ENCODE measurements at regions not wholly inside any gene's neighbourhood (a gene's known extent, or its start where the extent isn't known, plus 50 kb on each side); places are given as distances from the start of the nearest gene placed in this dataset.

DNA sequence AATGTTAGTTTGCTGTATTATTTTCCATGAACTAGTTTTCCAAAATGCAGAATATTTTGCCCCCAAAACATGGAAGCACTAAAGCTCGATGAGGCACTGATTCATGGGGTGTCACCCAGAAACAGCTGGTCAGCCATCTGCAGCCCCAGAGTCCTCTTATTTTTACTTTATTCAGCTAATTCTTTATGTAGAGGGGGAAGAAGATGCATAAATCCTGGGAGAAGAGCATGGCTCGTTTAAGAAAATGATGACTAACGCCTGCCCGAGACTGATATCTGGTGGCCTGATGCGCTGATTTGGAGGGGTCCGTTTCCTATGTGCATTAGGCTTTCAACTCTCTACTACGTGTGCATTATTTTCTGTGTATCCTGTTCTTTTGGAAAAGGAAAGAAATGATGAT lies 390.3 kb upstream of the MEF2C start:
- H3K27ac ChIP-seq, result no peak overlapping the region
- TF ChIP-seq CTCF (IDR thresholded peaks at IDR 0.05), result no peak
- H3K36me3 ChIP-seq, result no peaks in the 10 kb centered on the region
- peaks cover 0 to 3% of the 10 kb centered on the region in 2 experiments for H3K4me1 ChIP-seq (ENCODE audit: control insufficient read depth in 1 of 2, insufficient read depth in 1 of 2, low read depth in 1 of 2, low read length in 1 of 2)
- no peaks in the 10 kb centered on the region for H3K27me3 ChIP-seq
- no peaks in the 10 kb centered on the region for H3K9me3 ChIP-seq
- H3K4me3 ChIP-seq (ENCODE audit: low read depth in 1 of 2, low read length in 1 of 2), result no peak overlapping the region

- H3K27ac ChIP-seq, result no peak overlapping the region
- H3K36me3 ChIP-seq, result no peaks in the 10 kb centered on the region
- no peaks in the 10 kb centered on the region for H3K9me3 ChIP-seq
- H3K27me3 ChIP-seq, result no peaks in the 10 kb centered on the region
- TF ChIP-seq CTCF (IDR thresholded peaks at IDR 0.05), result no peak
- no peak overlapping the region for H3K4me3 ChIP-seq (ENCODE audit: low read depth in 1 of 2, low read length in 1 of 2)
- peaks cover 0 to 10% of the 10 kb centered on the region in 2 experiments for H3K4me1 ChIP-seq (ENCODE audit: control insufficient read depth in 1 of 2, insufficient read depth in 1 of 2, low read depth in 1 of 2, low read length in 1 of 2)
Measured at GRCh38 chr5:89270901-89271300, 387.9 kb upstream of the MEF2C start.

DNA sequence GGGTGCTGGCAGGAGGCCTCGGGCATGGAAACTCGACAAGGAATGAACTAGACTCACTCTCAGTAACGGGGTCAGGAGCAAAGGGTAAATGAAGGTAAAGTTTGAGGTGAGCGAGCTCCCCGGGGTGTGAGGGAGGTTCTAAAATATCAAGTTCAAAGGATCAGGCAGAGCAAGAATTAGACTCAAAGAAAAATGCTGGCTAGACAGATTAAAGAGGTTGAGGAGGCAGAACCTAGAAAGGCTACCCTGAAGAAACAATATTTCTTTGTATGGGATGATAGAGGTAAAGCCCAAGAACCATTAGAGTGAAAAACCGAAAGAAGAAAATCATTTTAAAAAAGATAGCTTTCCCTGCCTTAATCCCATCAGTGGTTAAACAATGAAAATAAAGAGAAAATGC lies 386.7 kb upstream of the MEF2C start:
- Histone ChIP-seq H3K27me3 (no peaks in the 10 kb centered on the region), H3K36me3 (no peaks in the 10 kb centered on the region), H3K27ac (no peak overlapping the region), H3K9me3 (no peaks in the 10 kb centered on the region), H3K4me3 (ENCODE audit: low read depth in 1 of 2, low read length in 1 of 2) (no peak overlapping the region), H3K4me1 (ENCODE audit: control insufficient read depth in 1 of 2, insufficient read depth in 1 of 2, low read depth in 1 of 2, low read length in 1 of 2) (peaks cover 0 to 10% of the 10 kb centered on the region in 2 experiments)
- TF ChIP-seq CTCF (IDR thresholded peaks at IDR 0.05), result no peak

DNA sequence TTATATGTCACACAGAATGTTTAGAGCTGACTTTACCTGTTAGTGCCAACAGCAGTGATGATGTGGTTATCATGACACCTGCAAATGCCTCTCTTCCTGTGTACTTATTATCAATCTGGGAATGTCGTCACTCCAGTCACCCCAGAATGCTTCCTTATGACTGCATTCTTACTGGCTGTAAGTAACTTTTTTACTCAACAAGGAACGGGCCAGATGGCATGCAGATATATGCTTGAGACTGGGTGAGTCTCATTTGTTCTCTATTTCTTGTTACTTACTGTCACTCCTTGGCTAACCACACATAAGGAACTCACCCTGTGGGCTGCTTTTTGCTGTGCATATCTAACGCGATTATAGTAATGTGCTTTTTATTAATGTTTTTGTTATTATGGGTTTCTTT lies 385.5 kb upstream of the MEF2C start:
- peak overlapping the region; percentile 44 for H3K27ac ChIP-seq
- no peak for TF ChIP-seq CTCF (IDR thresholded peaks at IDR 0.05)
- H3K36me3 ChIP-seq, result no peaks in the 10 kb centered on the region
- H3K4me3 ChIP-seq (ENCODE audit: low read depth in 1 of 2, low read length in 1 of 2), result no peak overlapping the region
- H3K27me3 ChIP-seq, result no peaks in the 10 kb centered on the region
- peaks cover 0 to 10% of the 10 kb centered on the region in 2 experiments for H3K4me1 ChIP-seq (ENCODE audit: control insufficient read depth in 1 of 2, insufficient read depth in 1 of 2, low read depth in 1 of 2, low read length in 1 of 2)
- H3K9me3 ChIP-seq, result no peaks in the 10 kb centered on the region

- Histone ChIP-seq H3K4me1 (ENCODE audit: control insufficient read depth in 1 of 2, insufficient read depth in 1 of 2, low read depth in 1 of 2, low read length in 1 of 2) (peaks cover 0 to 10% of the 10 kb centered on the region in 2 experiments), H3K4me3 (ENCODE audit: low read depth in 1 of 2, low read length in 1 of 2) (no peak overlapping the region), H3K27me3 (no peaks in the 10 kb centered on the region), H3K27ac (peak overlapping the region; percentile 44), H3K9me3 (no peaks in the 10 kb centered on the region), H3K36me3 (no peaks in the 10 kb centered on the region)
- no peak for TF ChIP-seq CTCF (IDR thresholded peaks at IDR 0.05)
Measured at GRCh38 chr5:89267788-89268187, 384.8 kb upstream of the MEF2C start.

All from neutrophil (primary cell).